ENCODE measurements at regions not wholly inside any gene's neighbourhood (a gene's known extent, or its start where the extent isn't known, plus 50 kb on each side); places are given as distances from the start of the nearest gene placed in this dataset.
A peak's percentile ranks its signal among the peaks of the same experiment; 100 is the strongest.

DNA sequence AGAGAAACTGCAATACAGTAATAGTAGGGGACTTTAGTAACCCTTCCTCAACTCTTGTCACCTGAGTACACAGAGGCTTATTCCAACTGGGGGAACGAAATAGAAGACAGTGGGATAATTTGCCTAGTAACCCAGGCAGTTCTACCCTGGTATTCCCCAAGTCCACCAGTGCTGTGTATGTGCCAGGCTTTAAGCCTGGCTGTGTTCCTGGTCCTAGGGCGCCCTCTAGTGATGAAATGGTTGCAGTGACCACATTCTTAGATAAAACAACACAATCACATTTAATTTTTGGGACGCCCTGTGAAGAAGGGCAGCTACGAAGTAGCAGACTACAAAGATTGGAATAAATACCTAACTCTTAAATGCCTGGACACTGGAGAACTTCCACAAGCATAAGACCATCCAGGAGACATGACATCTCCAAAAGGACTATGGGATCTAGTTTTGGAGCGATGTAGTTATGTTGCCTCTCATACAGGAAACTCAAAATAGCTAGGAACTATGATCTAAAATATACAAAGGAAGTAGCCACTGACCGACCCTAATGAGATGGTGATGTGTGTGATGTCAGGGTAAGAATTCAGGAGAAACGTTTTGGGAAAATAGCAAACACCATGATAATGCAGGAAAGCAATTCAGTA lies 163.0 kb upstream of the XIST start:
- H3K9me3 ChIP-seq (ENCODE audit: control insufficient read depth, insufficient read depth, low read length), result no peaks in the 10 kb centered on the region
- no peak overlapping the region for H4K8ac ChIP-seq (ENCODE audit: low read depth in 2 of 2, low read length in 2 of 2)
- no peak overlapping the region for H4K5ac ChIP-seq (ENCODE audit: low read depth, low read length)
- H2BK20ac ChIP-seq (ENCODE audit: low read depth, low read length), result no peak overlapping the region
- TF ChIP-seq MAFK (IDR thresholded peaks at IDR 0.05; ENCODE audit: low read depth, low read length), result no peak
- peak; percentile 94 for TF ChIP-seq SMC3 (IDR thresholded peaks at IDR 0.05; ENCODE audit: low read depth, low read length)
- 0 out of 2 replicates have a peak, but pooled peaks have one; percentile 27 for TF ChIP-seq POLR2A (IDR thresholded peaks at IDR 0.05; ENCODE audit: low read depth, low read length)
- TF ChIP-seq, protein P1, sequence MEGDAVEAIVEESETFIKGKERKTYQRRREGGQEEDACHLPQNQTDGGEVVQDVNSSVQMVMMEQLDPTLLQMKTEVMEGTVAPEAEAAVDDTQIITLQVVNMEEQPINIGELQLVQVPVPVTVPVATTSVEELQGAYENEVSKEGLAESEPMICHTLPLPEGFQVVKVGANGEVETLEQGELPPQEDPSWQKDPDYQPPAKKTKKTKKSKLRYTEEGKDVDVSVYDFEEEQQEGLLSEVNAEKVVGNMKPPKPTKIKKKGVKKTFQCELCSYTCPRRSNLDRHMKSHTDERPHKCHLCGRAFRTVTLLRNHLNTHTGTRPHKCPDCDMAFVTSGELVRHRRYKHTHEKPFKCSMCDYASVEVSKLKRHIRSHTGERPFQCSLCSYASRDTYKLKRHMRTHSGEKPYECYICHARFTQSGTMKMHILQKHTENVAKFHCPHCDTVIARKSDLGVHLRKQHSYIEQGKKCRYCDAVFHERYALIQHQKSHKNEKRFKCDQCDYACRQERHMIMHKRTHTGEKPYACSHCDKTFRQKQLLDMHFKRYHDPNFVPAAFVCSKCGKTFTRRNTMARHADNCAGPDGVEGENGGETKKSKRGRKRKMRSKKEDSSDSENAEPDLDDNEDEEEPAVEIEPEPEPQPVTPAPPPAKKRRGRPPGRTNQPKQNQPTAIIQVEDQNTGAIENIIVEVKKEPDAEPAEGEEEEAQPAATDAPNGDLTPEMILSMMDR (conservative IDR thresholded peaks at IDR 0.05; ENCODE audit: low read depth, low read length), result peak; percentile 97
- TF ChIP-seq RAD21 (IDR thresholded peaks at IDR 0.05; ENCODE audit: low read length), result peak; percentile 98
- H4K91ac ChIP-seq (ENCODE audit: insufficient read depth, low read depth, low read length), result no peak overlapping the region
- H3K4me1 ChIP-seq (ENCODE audit: control insufficient read depth, insufficient read depth, low read length), result no peaks in the 10 kb centered on the region
- intact Hi-C loops (cut with micrococcal nuclease) (loop anchor here (1.0 to 10.0 kb wide), 3 partner anchors 118 to 329 kb away; no protein-coding TSS in a partner anchor), in situ Hi-C loops (cut with MboI; ENCODE audit: low sequenced_read_pairs) (loop anchor here (5.0 kb wide), 1 partner anchor 158 kb away; no protein-coding TSS in a partner anchor), dilution Hi-C loops (cut with HindIII; ENCODE audit: low sequenced_read_pairs, unreplicated experiment) (no loop called here)
- no peak overlapping the region for H2AFZ ChIP-seq (replicated peaks; ENCODE audit: low read length, poor library complexity)
- H3K9ac ChIP-seq (ENCODE audit: low read depth, low read length), result no peak overlapping the region
- no peaks in the 10 kb centered on the region for H3K79me1 ChIP-seq (ENCODE audit: low read depth in 1 of 2, low read length in 2 of 2)
- no peak overlapping the region for H2BK120ac ChIP-seq (ENCODE audit: low read depth, low read length)
- H2BK15ac ChIP-seq (ENCODE audit: low read depth, low read length), result no peak overlapping the region
- no peaks in the 10 kb centered on the region for H3K27me3 ChIP-seq (ENCODE audit: control insufficient read depth, insufficient read depth, low read length)
- no peak overlapping the region for H2AK9ac ChIP-seq (replicated peaks; ENCODE audit: low read depth, low read length, poor library complexity)
- H4K20me1 ChIP-seq (ENCODE audit: insufficient read depth, low read length), result no peaks in the 10 kb centered on the region; the same call in 1 of the 2 replicates
- no peak overlapping the region for H3K27ac ChIP-seq (ENCODE audit: insufficient read depth, low read length)
- no peaks in the 10 kb centered on the region for H3K9me1 ChIP-seq (ENCODE audit: insufficient read depth, low read length)
- no CpG with 5 or more reads among the region's 7 CpGs for WGBS, 2 experiments (ENCODE audit: extremely low coverage in 2 of 2, insufficient read length in 1 of 2)
- peak; percentile 90 for ATAC-seq (ENCODE audit: low read depth)
- H3K23ac ChIP-seq (ENCODE audit: low read depth, low read length), result no peak overlapping the region
- no peak overlapping the region for H3K4me2 ChIP-seq (ENCODE audit: low read depth, low read length)
- peak; percentile 77 for DNase-seq
- CTCF ChIA-PET, result interaction anchor here (0.6 to 1.0 kb wide), 4 partner anchors 14 to 159 kb away, joined by 3 read pairs; no protein-coding TSS in a partner anchor
- no peak overlapping the region for H2BK5ac ChIP-seq (ENCODE audit: low read depth, low read length, poor library complexity, severe bottlenecking)
- BruUV-seq (replicated peaks), result no TSS peak
- no peak overlapping the region for H2AK5ac ChIP-seq (ENCODE audit: low read depth, low read length)
- no peak overlapping the region for H3K4me3 ChIP-seq (ENCODE audit: insufficient read depth, low read depth, low read length)
- H3K4ac ChIP-seq (ENCODE audit: low read depth, low read length), result no peak overlapping the region
- no peak overlapping the region for H3K56ac ChIP-seq (ENCODE audit: extremely low read depth, insufficient read depth, low read length)
- POLR2A ChIA-PET (ENCODE audit: unreplicated experiment), result no interaction called here
- H3K18ac ChIP-seq (ENCODE audit: low read depth, low read length), result no peak overlapping the region
- no peak overlapping the region for H3K14ac ChIP-seq (replicated peaks; ENCODE audit: low read depth, low read length)
- no peaks in the 10 kb centered on the region for H3K36me3 ChIP-seq (ENCODE audit: control insufficient read depth, insufficient read depth, low read length)

Data from IMR-90 (cell line).